SH-SY5Y (cell line): ENCODE measurements at regions not wholly inside any gene's neighbourhood (a gene's known extent, or its start where the extent isn't known, plus 50 kb on each side); places are given as distances from the start of the nearest gene placed in this dataset.

ENCODE experiments used
- GATA2 ChIP-seq: IDR thresholded peaks from 2 replicates; pipeline ENCODE4 v1.6.1; 2011; ENCODE audit warnings: mild to moderate bottlenecking, low read depth, low read length
- GATA3 ChIP-seq: IDR thresholded peaks from 2 replicates; pipeline ENCODE4 v1.6.1; 2011; ENCODE audit warnings: low read depth, mild to moderate bottlenecking, low read length, moderate library complexity

GRCh38 chr4:99763635-99764101 is 53.0 kb upstream of the DAPP1 start:
- TF ChIP-seq GATA3, result no peak
- TF ChIP-seq GATA2, result no peak

DNA sequence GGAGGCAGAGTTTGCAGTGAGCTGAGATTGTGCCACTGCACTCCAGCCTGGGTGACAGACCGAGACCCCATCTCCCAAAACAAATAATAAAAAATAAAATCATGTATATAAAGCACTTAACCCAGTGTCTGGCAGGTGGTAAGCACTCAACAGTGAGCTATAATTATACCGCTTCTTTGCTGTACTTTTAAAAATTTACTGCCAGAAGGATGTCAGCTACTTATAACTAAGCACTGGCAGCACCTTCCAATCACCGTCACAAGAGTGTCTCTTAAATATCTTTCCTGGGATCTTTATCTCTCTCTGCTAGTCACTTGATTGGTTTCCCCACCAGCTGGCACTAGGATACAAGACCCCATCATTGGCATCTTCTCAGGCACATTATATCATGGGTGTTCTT is 53.9 kb upstream of the DAPP1 start:
- TF ChIP-seq GATA2 (no peak), GATA3 (no peak)

DNA sequence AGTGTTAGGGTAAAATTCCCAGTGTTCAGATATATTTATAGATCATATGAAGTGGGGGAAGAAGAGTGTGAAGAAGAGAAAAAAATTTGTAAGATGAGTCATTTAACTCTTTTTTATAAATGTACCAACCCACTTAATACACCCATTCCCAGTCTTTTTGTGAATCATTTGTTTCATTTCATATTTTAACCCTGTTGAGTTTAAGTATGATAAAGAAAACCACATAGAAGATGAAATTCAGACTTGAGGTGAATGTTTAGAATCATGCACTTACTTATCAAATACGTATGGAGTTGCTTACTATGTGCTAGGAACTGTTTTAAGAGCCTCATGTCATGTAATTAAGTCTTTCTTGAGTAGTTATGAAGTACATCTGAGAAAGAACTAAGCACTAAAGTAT is 56.6 kb upstream of the DAPP1 start:
- no peak for TF ChIP-seq GATA3

DNA sequence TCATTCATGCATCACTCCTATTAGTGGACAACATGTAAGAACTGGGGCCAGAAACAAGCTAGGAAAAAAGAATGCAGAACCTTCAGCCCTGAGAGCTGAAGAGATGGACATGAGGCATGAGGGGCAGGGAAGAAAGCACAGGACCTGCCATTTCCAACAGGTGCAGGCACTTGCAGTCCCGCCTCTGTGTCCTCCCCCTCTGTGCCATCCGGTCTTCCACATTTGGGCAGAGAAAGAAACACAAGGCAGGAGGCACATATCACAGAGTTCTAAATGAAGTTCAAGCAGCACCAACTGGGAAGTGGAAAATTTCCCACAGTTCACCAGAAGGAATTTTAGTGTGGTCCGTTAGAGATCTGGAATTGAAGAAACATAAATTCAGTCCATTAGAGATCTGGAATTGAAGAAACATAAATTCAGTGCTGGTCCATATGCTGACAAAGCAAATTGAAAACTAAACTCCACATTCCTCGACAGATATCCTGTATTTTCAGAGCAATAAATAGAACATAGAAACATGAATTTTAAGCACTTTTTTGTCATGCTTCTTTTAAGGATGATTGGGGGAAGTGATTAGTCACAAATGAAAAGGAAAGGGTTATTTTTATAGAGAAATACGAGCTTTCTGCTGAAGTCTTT is 57.2 kb upstream of the DAPP1 start:
- TF ChIP-seq GATA3, result no peak

GRCh38 chr4:99755223-99755944 is 61.2 kb upstream of the DAPP1 start:
- TF ChIP-seq GATA3, result no peak
- no peak for TF ChIP-seq GATA2

GRCh38 chr4:99754756-99755155 is 61.9 kb upstream of the DAPP1 start:
- TF ChIP-seq GATA2 (no peak), GATA3 (no peak)

DNA sequence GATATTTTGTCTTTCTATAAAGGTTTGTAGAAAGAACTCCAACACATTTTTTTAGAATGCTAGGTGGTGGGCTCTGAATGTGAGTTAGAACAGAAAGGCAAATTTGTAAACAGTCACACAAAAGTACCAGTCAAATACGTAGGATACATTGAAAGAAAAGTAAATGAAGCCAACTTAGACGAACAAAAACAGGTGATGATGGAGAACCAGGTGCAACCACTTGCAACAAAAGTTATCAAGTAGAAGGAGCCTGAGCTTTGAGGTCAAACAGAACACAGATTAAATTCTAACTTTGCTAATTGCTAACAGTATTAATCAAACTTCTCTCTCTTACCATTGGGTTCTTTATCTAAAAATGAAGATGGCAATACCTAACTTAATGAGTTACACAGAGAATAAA is 62.7 kb upstream of the DAPP1 start:
- TF ChIP-seq GATA2, result no peak
- no peak for TF ChIP-seq GATA3

GRCh38 chr4:99749445-99750391 is 66.9 kb upstream of the DAPP1 start:
- TF ChIP-seq GATA3, result no peak
- TF ChIP-seq GATA2, result no peak

- no peak for TF ChIP-seq GATA2
- no peak for TF ChIP-seq GATA3
Measured at GRCh38 chr4:99746443-99746842, 70.2 kb upstream of the DAPP1 start.

DNA sequence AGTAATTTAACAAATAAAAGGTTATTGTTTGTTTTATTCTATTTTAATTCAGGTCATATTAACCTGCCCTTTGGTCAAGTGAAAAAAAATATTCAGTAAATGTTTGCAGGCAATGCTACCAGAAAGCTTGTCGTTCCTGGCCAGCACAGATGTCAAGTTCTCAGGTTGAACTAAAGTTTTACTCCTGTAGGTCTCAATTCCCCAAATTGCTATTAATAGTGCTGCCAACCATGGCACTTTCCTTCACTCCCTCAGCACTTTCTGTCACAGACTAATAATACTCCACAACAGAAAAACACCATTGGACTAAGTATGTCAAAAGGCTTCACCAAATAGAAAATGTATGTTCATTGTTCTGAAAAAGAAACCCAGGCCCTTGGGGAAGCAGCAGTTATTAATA is 79.2 kb upstream of the C4orf54 start:
- no peak for TF ChIP-seq GATA2
- no peak for TF ChIP-seq GATA3

DNA sequence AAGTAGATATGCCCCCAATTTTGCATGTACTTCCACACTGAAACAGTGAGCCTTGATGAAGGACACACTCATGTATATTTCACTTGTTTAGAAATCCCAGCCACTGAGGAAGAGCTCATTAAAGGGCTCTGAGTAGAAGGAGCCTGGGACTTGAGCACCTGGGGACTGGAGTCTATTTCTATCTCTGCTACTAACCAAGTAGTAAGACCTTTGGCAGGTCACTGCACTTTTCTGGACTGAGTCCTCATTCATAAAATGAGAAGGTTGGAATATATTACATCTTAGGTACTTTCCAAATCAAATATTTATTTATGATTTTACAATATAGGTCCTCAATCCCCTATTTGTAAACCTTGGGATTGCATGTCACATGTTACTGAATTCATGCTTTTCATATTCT is 78.2 kb upstream of the C4orf54 start:
- TF ChIP-seq GATA3 (no peak), GATA2 (no peak)

- TF ChIP-seq GATA3 (no peak), GATA2 (no peak)
Measured at GRCh38 chr4:99734583-99735322, 77.1 kb upstream of the C4orf54 start.

- peak; percentile 39; the same call in 1 of the 2 replicates for TF ChIP-seq GATA2
Measured at GRCh38 chr4:99733455-99733854, 75.8 kb upstream of the C4orf54 start.

- TF ChIP-seq GATA2 (no peak), GATA3 (no peak)
Measured at GRCh38 chr4:99729186-99729585, 71.6 kb upstream of the C4orf54 start.

GRCh38 chr4:99724067-99724466 is 66.4 kb upstream of the C4orf54 start:
- no peak for TF ChIP-seq GATA3
- TF ChIP-seq GATA2, result 0 out of 2 replicates have a peak, but pooled peaks have one; percentile 0
